NT2/D1 (cell line): ENCODE measurements at regions not wholly inside any gene's neighbourhood (a gene's known extent, or its start where the extent isn't known, plus 50 kb on each side); places are given as distances from the start of the nearest gene placed in this dataset.

Experiments
- SUZ12 ChIP-seq: IDR thresholded peaks from 2 replicates; pipeline ENCODE4 v1.6.1; 2011; ENCODE audit not compliant: insufficient read length, insufficient read depth; ENCODE audit errors: extremely low read depth
- YY1 ChIP-seq: IDR thresholded peaks from 2 replicates; pipeline ENCODE4 v1.6.1; 2011; ENCODE audit not compliant: insufficient read length, insufficient read depth
- ZNF274 ChIP-seq: IDR thresholded peaks from 2 replicates; pipeline ENCODE4 v1.6.1; 2011; ENCODE audit warnings: mild to moderate bottlenecking, low read depth, low read length

- TF ChIP-seq YY1 (no peak), SUZ12 (no peak), ZNF274 (no peak)
These were observed 275.7 kb downstream of the KLF6 start for GRCh38 chr10:3509355-3509754.
